ENCODE measurements at regions not wholly inside any gene's neighbourhood (a gene's known extent, or its start where the extent isn't known, plus 50 kb on each side); places are given as distances from the start of the nearest gene placed in this dataset.

- no peaks in the 10 kb centered on the region for H3K79me2 ChIP-seq (ENCODE audit: insufficient read depth, low read length)
- H3K36me3 ChIP-seq (ENCODE audit: insufficient read depth, low read length): no peaks in the 10 kb centered on the region
- no peak for DNase-seq (ENCODE audit: insufficient read length, low spot score, missing footprints)
- H3K4me1 ChIP-seq (ENCODE audit: insufficient read depth, low read length): peaks cover 9% of the 10 kb centered on the region
- peaks cover 3% of the 10 kb centered on the region for H3K27me3 ChIP-seq (ENCODE audit: insufficient read depth, low read length)
- no peak overlapping the region for H3K4me2 ChIP-seq (ENCODE audit: insufficient read depth, low read length)
- H4K20me1 ChIP-seq (ENCODE audit: insufficient read depth, low read length): no peaks in the 10 kb centered on the region
- TF ChIP-seq, protein P1, sequence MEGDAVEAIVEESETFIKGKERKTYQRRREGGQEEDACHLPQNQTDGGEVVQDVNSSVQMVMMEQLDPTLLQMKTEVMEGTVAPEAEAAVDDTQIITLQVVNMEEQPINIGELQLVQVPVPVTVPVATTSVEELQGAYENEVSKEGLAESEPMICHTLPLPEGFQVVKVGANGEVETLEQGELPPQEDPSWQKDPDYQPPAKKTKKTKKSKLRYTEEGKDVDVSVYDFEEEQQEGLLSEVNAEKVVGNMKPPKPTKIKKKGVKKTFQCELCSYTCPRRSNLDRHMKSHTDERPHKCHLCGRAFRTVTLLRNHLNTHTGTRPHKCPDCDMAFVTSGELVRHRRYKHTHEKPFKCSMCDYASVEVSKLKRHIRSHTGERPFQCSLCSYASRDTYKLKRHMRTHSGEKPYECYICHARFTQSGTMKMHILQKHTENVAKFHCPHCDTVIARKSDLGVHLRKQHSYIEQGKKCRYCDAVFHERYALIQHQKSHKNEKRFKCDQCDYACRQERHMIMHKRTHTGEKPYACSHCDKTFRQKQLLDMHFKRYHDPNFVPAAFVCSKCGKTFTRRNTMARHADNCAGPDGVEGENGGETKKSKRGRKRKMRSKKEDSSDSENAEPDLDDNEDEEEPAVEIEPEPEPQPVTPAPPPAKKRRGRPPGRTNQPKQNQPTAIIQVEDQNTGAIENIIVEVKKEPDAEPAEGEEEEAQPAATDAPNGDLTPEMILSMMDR (IDR thresholded peaks at IDR 0.05; ENCODE audit: extremely low read depth, low read depth, low read length): no peak
- H2AFZ ChIP-seq (ENCODE audit: low read length): no peak overlapping the region
- no peak overlapping the region for H3K27ac ChIP-seq (ENCODE audit: low read depth, low read length)
- no peak overlapping the region for H3K4me3 ChIP-seq (ENCODE audit: insufficient read depth, low read length)
- H3K9me3 ChIP-seq (ENCODE audit: low read depth, low read length): no peaks in the 10 kb centered on the region
These were observed 126.6 kb upstream of the IL12B start for GRCh38 chr5:159456722-159457465.

- Histone ChIP-seq H3K9me3 (ENCODE audit: low read depth, low read length) (no peaks in the 10 kb centered on the region), H3K36me3 (ENCODE audit: insufficient read depth, low read length) (no peaks in the 10 kb centered on the region), H3K27me3 (ENCODE audit: insufficient read depth, low read length) (peaks cover 3% of the 10 kb centered on the region), H3K4me2 (ENCODE audit: insufficient read depth, low read length) (no peak overlapping the region), H3K79me2 (ENCODE audit: insufficient read depth, low read length) (no peaks in the 10 kb centered on the region), H3K27ac (ENCODE audit: low read depth, low read length) (no peak overlapping the region), H2AFZ (ENCODE audit: low read length) (no peak overlapping the region), H4K20me1 (ENCODE audit: insufficient read depth, low read length) (no peaks in the 10 kb centered on the region), H3K4me1 (ENCODE audit: insufficient read depth, low read length) (peaks cover 9% of the 10 kb centered on the region), H3K4me3 (ENCODE audit: insufficient read depth, low read length) (no peak overlapping the region)
- TF ChIP-seq, protein P1 (IDR thresholded peaks at IDR 0.05; ENCODE audit: extremely low read depth, low read depth, low read length): no peak
- DNase-seq (ENCODE audit: insufficient read length, low spot score, missing footprints): no peak
These were observed 128.0 kb upstream of the IL12B start for GRCh38 chr5:159458217-159458711.

DNA sequence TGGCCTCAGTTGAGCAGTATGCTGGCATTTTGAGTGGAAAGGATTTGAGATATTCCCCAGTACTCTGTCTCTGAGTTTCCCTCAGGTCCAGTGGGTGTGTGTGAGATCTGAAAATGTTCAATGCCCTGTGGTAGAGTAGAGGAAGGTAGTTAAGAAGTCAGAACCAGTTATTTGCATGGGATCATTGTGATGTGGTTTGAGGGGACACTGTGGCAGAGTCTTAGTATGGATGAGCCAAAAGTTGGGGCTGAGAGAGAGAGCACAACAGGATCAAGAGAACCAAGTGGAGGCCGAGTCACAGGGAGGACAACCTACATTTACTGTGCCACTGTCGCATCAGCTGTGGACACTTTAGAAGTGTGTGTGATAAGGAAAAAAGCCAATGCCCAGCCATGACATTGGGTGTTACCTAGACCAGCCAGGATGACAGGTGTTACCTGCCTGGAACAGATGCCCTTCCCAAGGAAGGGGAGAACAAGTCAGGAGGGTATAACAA lies 128.9 kb upstream of the IL12B start:
- Histone ChIP-seq H3K4me3 (ENCODE audit: insufficient read depth, low read length) (no peak overlapping the region), H3K79me2 (ENCODE audit: insufficient read depth, low read length) (no peaks in the 10 kb centered on the region), H3K27me3 (ENCODE audit: insufficient read depth, low read length) (no peaks in the 10 kb centered on the region), H3K4me2 (ENCODE audit: insufficient read depth, low read length) (no peak overlapping the region), H3K4me1 (ENCODE audit: insufficient read depth, low read length) (peaks cover 9% of the 10 kb centered on the region), H3K27ac (ENCODE audit: low read depth, low read length) (no peak overlapping the region), H3K9me3 (ENCODE audit: low read depth, low read length) (no peaks in the 10 kb centered on the region), H2AFZ (ENCODE audit: low read length) (no peak overlapping the region), H3K36me3 (ENCODE audit: insufficient read depth, low read length) (no peaks in the 10 kb centered on the region), H4K20me1 (ENCODE audit: insufficient read depth, low read length) (no peaks in the 10 kb centered on the region)
- DNase-seq (ENCODE audit: insufficient read length, low spot score, missing footprints): no peak
- TF ChIP-seq, protein P1 (IDR thresholded peaks at IDR 0.05; ENCODE audit: extremely low read depth, low read depth, low read length): no peak

GRCh38 chr5:159459951-159460538 lies 129.8 kb upstream of the IL12B start:
- no peak for DNase-seq (ENCODE audit: insufficient read length, low spot score, missing footprints)

More at GRCh38 chr5:159459951-159460538, 129.8 kb upstream of the IL12B start:
- Histone ChIP-seq H3K27me3 (ENCODE audit: insufficient read depth, low read length) (no peaks in the 10 kb centered on the region), H3K27ac (ENCODE audit: low read depth, low read length) (no peak overlapping the region), H3K4me1 (ENCODE audit: insufficient read depth, low read length) (peaks cover 9% of the 10 kb centered on the region), H3K36me3 (ENCODE audit: insufficient read depth, low read length) (no peaks in the 10 kb centered on the region), H3K4me3 (ENCODE audit: insufficient read depth, low read length) (peak overlapping the region; percentile 10), H2AFZ (ENCODE audit: low read length) (peak overlapping the region; percentile 16), H4K20me1 (ENCODE audit: insufficient read depth, low read length) (no peaks in the 10 kb centered on the region), H3K79me2 (ENCODE audit: insufficient read depth, low read length) (no peaks in the 10 kb centered on the region), H3K4me2 (ENCODE audit: insufficient read depth, low read length) (peak overlapping the region; percentile 59), H3K9me3 (ENCODE audit: low read depth, low read length) (no peaks in the 10 kb centered on the region)
- TF ChIP-seq, protein P1 (IDR thresholded peaks at IDR 0.05; ENCODE audit: extremely low read depth, low read depth, low read length): no peak

Measured in osteoblast (primary cell).